K562 (cell line): ENCODE measurements at regions not wholly inside any gene's neighbourhood (a gene's known extent, or its start where the extent isn't known, plus 50 kb on each side); places are given as distances from the start of the nearest gene placed in this dataset.

Source experiments
- ATAC-seq: fragments of 200-7000 bp; cut with Tn5 transposase; 3 replicates; pipeline ENCODE4 v1.9.1; 2020; ENCODE audit warnings: moderate library complexity
- BruUV-seq: library from RNA; stranded (reverse); fragments of 400-500 nt; replicated peaks from 2 replicates; lab custom pipeline; 2021; lab: Mats Ljungman, UMichigan
- CTCF ChIA-PET: fragments of 300-600 bp; formaldehyde crosslinking; extraction: SDS; loops from one replicate; lab custom pipeline; 2021; ENCODE audit warnings: low intra/inter-chr PET ratio; lab: Yijun Ruan, JAX
- POLR2A ChIA-PET: fragments of 300-600, 350-650 bp; sonication (Branson Sonifier 250); formaldehyde crosslinking; extraction: SDS; loops from one replicate; lab custom pipeline; 2021; ENCODE audit warnings: antibody characterized with exemption, inconsistent platforms; lab: Yijun Ruan, JAX
- DNase-seq, 4 experiments: peaks; one replicate each; pipeline versions ENCODE4 v3.0.0 to v3.0.0-alpha.2; 2011 to 2018; ENCODE audit warnings: low spot score in 3 of 4, mixed read lengths in 3 of 4; ENCODE audit errors: extremely low read depth in 1 of 4
- FAIRE-seq: peaks from 2 replicates; lab custom pipeline; 2011; peaks lifted over from hg19 to GRCh38; lab: Jason Lieb, UNC
- H2AFZ ChIP-seq: 2 replicates; pipeline ENCODE4 v1.6.0; 2011; ENCODE audit warnings: low read depth, low read length, control low read depth, inconsistent platforms
- H3K27ac ChIP-seq: fragments of 200-600 bp; 3 replicates; pipeline ENCODE4 v1.8.0; 2011; ENCODE audit warnings: low read depth, mild to moderate bottlenecking, control low read depth, inconsistent platforms, low read length, moderate library complexity, mixed read lengths; ENCODE audit errors: extremely low read depth
- H3K27me3 ChIP-seq, 2 experiments: fragments of 300-600 bp in 1 of 2; 2 replicates in 1 of 2; 3 replicates in 1 of 2; pipeline versions ENCODE4 v1.6.0 to v1.8.0; 2011; ENCODE audit warnings: inconsistent platforms in 2 of 2, low read length in 2 of 2, mild to moderate bottlenecking in 1 of 2, mixed read lengths in 1 of 2, moderate library complexity in 1 of 2; ENCODE audit not compliant: control insufficient read depth in 2 of 2, insufficient read depth in 2 of 2
- H3K36me3 ChIP-seq: fragments of 300-600 bp; 3 replicates; pipeline ENCODE4 v1.8.0; 2011; ENCODE audit warnings: mild to moderate bottlenecking, low read length, inconsistent platforms; ENCODE audit not compliant: control insufficient read depth, insufficient read depth
- H3K4me1 ChIP-seq, 2 experiments: fragments of 200-600 bp in 1 of 2; replicated peaks in 1 of 2; 2 replicates in 1 of 2; 3 replicates in 1 of 2; pipeline versions ENCODE4 v1.5.1 to v1.8.0; 2011; ENCODE audit warnings: inconsistent platforms in 2 of 2, low read length in 2 of 2, mild to moderate bottlenecking in 1 of 2, mixed read lengths in 1 of 2, moderate library complexity in 1 of 2; ENCODE audit not compliant: control insufficient read depth in 2 of 2, insufficient read depth in 2 of 2
- H3K4me2 ChIP-seq: 2 replicates; pipeline ENCODE4 v1.6.1; 2011; ENCODE audit warnings: low read length, control low read depth, inconsistent platforms, mixed read lengths; ENCODE audit not compliant: insufficient read depth
- H3K4me3 ChIP-seq: fragments of 200-600 bp; sonication (generic), shearing (Covaris generic); 2 replicates; pipeline ENCODE4 v1.5.1; 2016; ENCODE audit warnings: control low read depth, inconsistent platforms
- H3K79me2 ChIP-seq: fragments of 200-600 bp; 3 replicates; pipeline ENCODE4 v1.8.0; 2011; ENCODE audit warnings: low read length, inconsistent platforms; ENCODE audit not compliant: control insufficient read depth, insufficient read depth
- H3K9ac ChIP-seq, 2 experiments: 2 replicates each; pipeline versions ENCODE4 v1.6.0 to v1.6.1; 2011; ENCODE audit warnings: low read depth in 2 of 2, low read length in 2 of 2, control low read depth in 1 of 2, inconsistent platforms in 1 of 2, mild to moderate bottlenecking in 1 of 2, mixed read lengths in 1 of 2; ENCODE audit not compliant: insufficient read depth in 1 of 2
- H3K9me1 ChIP-seq: one replicate; pipeline ENCODE4 v1.6.0; 2011; ENCODE audit warnings: inconsistent platforms, mild to moderate bottlenecking, low read length, moderate library complexity; ENCODE audit not compliant: control insufficient read depth, insufficient read depth
- H3K9me3 ChIP-seq: replicated peaks from 2 replicates; pipeline ENCODE4 v1.5.1; 2011; ENCODE audit warnings: low read depth, low read length, inconsistent platforms; ENCODE audit not compliant: control insufficient read depth, insufficient read depth
- H4K20me1 ChIP-seq: replicated peaks from 2 replicates; pipeline ENCODE4 v1.6.1; 2011; ENCODE audit warnings: low read length, inconsistent platforms, mixed read lengths; ENCODE audit not compliant: control insufficient read depth, insufficient read depth
- BRD9 ChIP-seq: fragments of 450-650 bp; IDR thresholded peaks from 2 replicates; pipeline ENCODE4 v1.6.1; 2018; ENCODE audit warnings: low read depth; ENCODE audit not compliant: partially characterized antibody
- DNMT1 ChIP-seq: fragments of 450-650 bp; IDR thresholded peaks from 2 replicates; pipeline ENCODE4 v1.6.1; 2016; ENCODE audit warnings: antibody characterized with exemption, mild to moderate bottlenecking
- ESRRA ChIP-seq: fragments of 450-650 bp; IDR thresholded peaks from 2 replicates; pipeline ENCODE4 v1.6.1; 2014; ENCODE audit warnings: low read depth, mild to moderate bottlenecking, moderate library complexity, borderline replicate concordance
- GTF2A2 ChIP-seq: IDR thresholded peaks from 2 replicates; pipeline ENCODE4 v1.6.1; 2016; ENCODE audit warnings: mild to moderate bottlenecking, missing genetic modification characterization, missing compliant biosample characterization
- JUNB ChIP-seq: fragments of 450-650 bp; formaldehyde crosslinking; conservative IDR thresholded peaks from 2 replicates; pipeline ENCODE4 v1.4.0; 2020; ENCODE audit warnings: mild to moderate bottlenecking
- SIRT6 ChIP-seq: IDR thresholded peaks from one replicate; pipeline ENCODE4 v1.6.1; 2012; ENCODE audit warnings: low read depth, mild to moderate bottlenecking, control low read depth, inconsistent platforms, low read length, moderate library complexity
- THRB ChIP-seq: fragments of 450-650 bp; formaldehyde crosslinking; conservative IDR thresholded peaks from 2 replicates; pipeline ENCODE4 v1.4.0; 2022; ENCODE audit warnings: mild to moderate bottlenecking, missing genetic modification characterization
- ZBED1 ChIP-seq: IDR thresholded peaks from 2 replicates; pipeline ENCODE4 v1.6.1; 2014
- ZFP1 ChIP-seq: fragments of 450-650 bp; formaldehyde crosslinking; IDR thresholded peaks from 2 replicates; pipeline ENCODE4 v1.4.0; 2020; ENCODE audit warnings: mild to moderate bottlenecking, mixed read lengths
- ZNF384 ChIP-seq: IDR thresholded peaks from 2 replicates; pipeline ENCODE4 v1.6.1; 2012; ENCODE audit warnings: low read depth, low read length, improper control_type of control experiment
- WGBS: fragments of 100-300 bp; shearing (Covaris generic); methylation state at CpG from one replicate; pipeline ENCODE4 v1.1.6; 2016; ENCODE audit warnings: low coverage, mixed read lengths; ENCODE audit not compliant: insufficient coverage; ENCODE audit errors: missing lambda C conversion rate; 5-methylcytosine and 5-hydroxymethylcytosine counted together
- in situ Hi-C: fragments of 300-500 bp; cut with MboI; formaldehyde crosslinking; loops from 4 replicates; pipeline ENCODE4 v1.15.0; 2018; ENCODE audit warnings: inconsistent platforms, mixed read lengths
- intact Hi-C: fragments of 100-400 bp; cut with micrococcal nuclease; formaldehyde crosslinking; loops from 2 replicates; pipeline ENCODE4 v1.14.2; 2022
- TF ChIP-seq, protein P1 (sequence below): sonication (generic); formaldehyde crosslinking; IDR thresholded peaks from 2 replicates; pipeline ENCODE4 v1.8.0; 2022; ENCODE audit warnings: missing genetic modification reagents, mild to moderate bottlenecking, moderate library complexity, borderline replicate concordance

DNA sequence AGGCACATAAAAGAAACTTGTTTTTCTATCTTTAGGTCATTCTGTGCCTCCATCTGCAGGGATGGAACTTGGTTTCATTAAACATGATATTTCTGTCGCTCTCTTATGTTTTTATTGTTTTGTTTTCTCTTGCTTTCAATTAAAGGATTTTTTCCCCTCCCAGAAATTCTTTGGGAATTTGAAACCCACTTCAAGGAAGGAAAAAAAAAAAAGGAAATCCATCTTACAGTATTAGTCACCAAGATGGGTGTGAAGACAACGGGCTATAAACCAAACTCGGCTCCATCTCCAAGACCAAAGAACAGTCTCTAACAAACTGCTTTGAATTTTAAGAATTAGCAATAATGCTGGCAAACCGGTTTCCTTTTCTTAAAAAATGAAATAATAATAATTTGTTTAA is 244.1 kb downstream of the BCL11A start (continued):
- TF ChIP-seq, protein P1, sequence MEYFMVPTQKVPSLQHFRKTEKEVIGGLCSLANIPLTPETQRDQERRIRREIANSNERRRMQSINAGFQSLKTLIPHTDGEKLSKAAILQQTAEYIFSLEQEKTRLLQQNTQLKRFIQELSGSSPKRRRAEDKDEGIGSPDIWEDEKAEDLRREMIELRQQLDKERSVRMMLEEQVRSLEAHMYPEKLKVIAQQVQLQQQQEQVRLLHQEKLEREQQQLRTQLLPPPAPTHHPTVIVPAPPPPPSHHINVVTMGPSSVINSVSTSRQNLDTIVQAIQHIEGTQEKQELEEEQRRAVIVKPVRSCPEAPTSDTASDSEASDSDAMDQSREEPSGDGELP (CRISPR knock-in tag): no peak
- no peak for TF ChIP-seq ZFP1
- no peak for TF ChIP-seq ZNF384
- no peak for TF ChIP-seq THRB (CRISPR knock-in tag)
- no peak for TF ChIP-seq BRD9
- TF ChIP-seq GTF2A2 (tag): no peak
- no peak for TF ChIP-seq JUNB (CRISPR knock-in tag)
- TF ChIP-seq, all 486 proteins: peak for 0

DNA sequence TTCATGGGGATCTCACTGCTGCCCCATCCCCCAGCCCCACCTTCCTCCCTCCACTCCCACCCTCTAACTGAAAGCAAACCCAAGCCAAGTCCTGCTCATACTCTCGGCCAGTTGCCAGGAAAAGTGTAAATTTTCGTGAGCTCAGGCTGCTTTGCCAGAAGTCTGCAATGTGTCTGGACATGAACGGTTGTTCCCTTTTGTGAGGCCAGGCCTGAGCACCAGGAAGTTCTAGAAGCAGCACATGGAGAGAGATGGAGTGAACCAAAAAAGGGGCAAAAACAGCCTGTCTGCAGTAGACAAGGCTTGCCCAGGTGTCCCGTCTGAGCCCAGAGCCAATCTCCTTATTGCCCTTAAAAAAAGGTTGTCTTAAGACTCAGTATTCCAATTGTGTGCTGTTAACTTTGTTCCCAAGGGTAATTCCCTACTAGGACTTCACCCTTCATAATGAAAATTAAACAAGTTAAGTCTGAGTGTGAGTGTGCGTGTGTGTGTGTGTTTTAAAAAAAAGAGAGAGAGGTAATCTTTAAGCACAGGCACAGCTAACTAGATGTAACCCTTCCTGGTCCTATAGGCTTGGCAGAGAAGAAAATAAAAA is 247.1 kb downstream of the BCL11A start:
- H3K36me3 ChIP-seq: no peaks in the 10 kb centered on the region
- ChIA-PET CTCF (no interaction called here), POLR2A (no interaction called here)
- no peaks in the 10 kb centered on the region for H3K27me3 ChIP-seq
- ATAC-seq: no peak
- no peaks in the 10 kb centered on the region for H4K20me1 ChIP-seq
- intact Hi-C loops (no loop called here), in situ Hi-C loops (no loop called here)
- H2AFZ ChIP-seq: no peak overlapping the region
- no peaks in the 10 kb centered on the region for H3K79me2 ChIP-seq
- H3K9me1 ChIP-seq: no peaks in the 10 kb centered on the region
- no peaks in the 10 kb centered on the region for H3K9me3 ChIP-seq
- FAIRE-seq: no peak
- BruUV-seq: no TSS peak
- no peaks in the 10 kb centered on the region for H3K4me1 ChIP-seq
- WGBS: 0% methylated on average over 5 of the region's 5 CpGs
- no peak overlapping the region for H3K27ac ChIP-seq
- H3K4me2 ChIP-seq: no peak overlapping the region
- DNase-seq: no peak
- H3K4me3 ChIP-seq: no peak overlapping the region
- H3K9ac ChIP-seq: no peak overlapping the region
- TF ChIP-seq DNMT1: no peak
- no peak for TF ChIP-seq ESRRA
- TF ChIP-seq SIRT6: no peak
- TF ChIP-seq ZBED1: no peak
